ENCODE measurements at regions not wholly inside any gene's neighbourhood (a gene's known extent, or its start where the extent isn't known, plus 50 kb on each side); places are given as distances from the start of the nearest gene placed in this dataset.

- DNase-seq (ENCODE audit: low spot score): no peak
Observed at GRCh38 chr17:83178533-83179304, 99.3 kb downstream of the METRNL start.

GRCh38 chr17:83179374-83179773, 100.0 kb downstream of the METRNL start:
- no peak for DNase-seq (ENCODE audit: low spot score)

GRCh38 chr17:83179811-83180210, 100.4 kb downstream of the METRNL start:
- no peak for DNase-seq (ENCODE audit: low spot score)

- no peak for DNase-seq (ENCODE audit: low spot score)
Observed at GRCh38 chr17:83180264-83180995, 101.0 kb downstream of the METRNL start.

- no peak for DNase-seq (ENCODE audit: low spot score)
Observed at GRCh38 chr17:83180996-83181481, 101.6 kb downstream of the METRNL start.

- DNase-seq (ENCODE audit: low spot score): no peak
Observed at GRCh38 chr17:83181991-83182619, 102.7 kb downstream of the METRNL start.

GRCh38 chr17:83182620-83183101, 103.3 kb downstream of the METRNL start:
- no peak for DNase-seq (ENCODE audit: low spot score)

GRCh38 chr17:83183145-83183948, 103.9 kb downstream of the METRNL start:
- no peak for DNase-seq (ENCODE audit: low spot score)

GRCh38 chr17:83183951-83184506, 104.6 kb downstream of the METRNL start:
- no peak for DNase-seq (ENCODE audit: low spot score)

- DNase-seq (ENCODE audit: low spot score): no peak
Observed at GRCh38 chr17:83185023-83186002, 105.9 kb downstream of the METRNL start.

- DNase-seq (ENCODE audit: low spot score): no peak
Observed at GRCh38 chr17:83186226-83186625, 106.8 kb downstream of the METRNL start.

GRCh38 chr17:83186751-83187421, 107.5 kb downstream of the METRNL start:
- no peak for DNase-seq (ENCODE audit: low spot score)

- no peak for DNase-seq (ENCODE audit: low spot score)
Observed at GRCh38 chr17:83187782-83188311, 108.4 kb downstream of the METRNL start.

- DNase-seq (ENCODE audit: low spot score): no peak
Observed at GRCh38 chr17:83189044-83190003, 109.9 kb downstream of the METRNL start.

- DNase-seq (ENCODE audit: low spot score): no peak
Observed at GRCh38 chr17:83190004-83190385, 110.6 kb downstream of the METRNL start.

GRCh38 chr17:83190601-83191387, 111.4 kb downstream of the METRNL start:
- DNase-seq (ENCODE audit: low spot score): no peak

- no peak for DNase-seq (ENCODE audit: low spot score)
Observed at GRCh38 chr17:83191388-83192160, 112.2 kb downstream of the METRNL start.
